ENCODE measurements at regions not wholly inside any gene's neighbourhood (a gene's known extent, or its start where the extent isn't known, plus 50 kb on each side); places are given as distances from the start of the nearest gene placed in this dataset.

DNA sequence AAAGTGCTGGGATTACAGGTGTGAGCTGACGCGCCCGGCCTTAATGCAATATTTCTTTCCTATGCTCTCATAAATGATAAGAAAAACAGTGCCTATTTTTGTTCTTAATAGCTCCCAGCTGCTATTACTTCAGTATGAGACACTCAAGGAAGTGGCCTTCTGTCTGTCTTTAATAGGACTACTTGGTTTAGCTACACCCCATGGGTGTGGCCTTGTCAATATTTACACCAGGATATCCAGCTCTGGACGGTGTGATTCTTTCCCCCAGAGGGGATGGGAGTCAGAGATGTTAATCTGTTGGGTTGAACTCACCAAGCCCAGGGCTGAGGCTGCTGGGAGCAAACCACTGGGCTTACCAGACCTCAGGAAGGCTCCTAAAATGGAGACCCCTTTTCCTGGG lies 134.2 kb downstream of the CEP57L1 start (continued):
- TF ChIP-seq, protein P1, sequence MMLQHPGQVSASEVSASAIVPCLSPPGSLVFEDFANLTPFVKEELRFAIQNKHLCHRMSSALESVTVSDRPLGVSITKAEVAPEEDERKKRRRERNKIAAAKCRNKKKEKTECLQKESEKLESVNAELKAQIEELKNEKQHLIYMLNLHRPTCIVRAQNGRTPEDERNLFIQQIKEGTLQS (IDR thresholded peaks at IDR 0.05; ENCODE audit: insufficient read depth, low read depth, low read length), result no peak
- TF ChIP-seq TAF1 (IDR thresholded peaks at IDR 0.05; ENCODE audit: low read depth, low read length) (no peak), SP1 (IDR thresholded peaks at IDR 0.05; ENCODE audit: low read depth, low read length) (no peak), CTBP2 (IDR thresholded peaks at IDR 0.05; ENCODE audit: borderline replicate concordance, insufficient read depth, insufficient read length, low read length) (no peak)
